Hepatocyte (in vitro differentiated cells): ENCODE measurements at regions not wholly inside any gene's neighbourhood (a gene's known extent, or its start where the extent isn't known, plus 50 kb on each side); places are given as distances from the start of the nearest gene placed in this dataset.

Experiments used
- CTCF ChIP-seq: fragments of 200-600 bp; sonication (generic); IDR thresholded peaks from 2 replicates; pipeline ENCODE4 v1.5.1; 2016; ENCODE audit warnings: antibody characterized with exemption, mild to moderate bottlenecking; ENCODE audit not compliant: poor library complexity
- EZH2phosphoT487 ChIP-seq: fragments of 200-600 bp; sonication (generic); IDR thresholded peaks from one replicate; pipeline ENCODE4 v1.6.1; 2018; ENCODE audit warnings: antibody characterized with exemption, mild to moderate bottlenecking, low read depth, moderate library complexity; ENCODE audit not compliant: unreplicated experiment, severe bottlenecking

GRCh38 chrX:42585842-42586621 is 191.9 kb downstream of the PPP1R2C start:
- TF ChIP-seq CTCF (no peak), EZH2phosphoT487 (no peak)
